A673 (cell line): ENCODE measurements at regions not wholly inside any gene's neighbourhood (a gene's known extent, or its start where the extent isn't known, plus 50 kb on each side); places are given as distances from the start of the nearest gene placed in this dataset.

ENCODE experiments used
- BruUV-seq: library from RNA; stranded (reverse); fragments of 400-500 nt; replicated peaks from 2 replicates; lab custom pipeline; 2021; lab: Mats Ljungman, UMichigan
- CTCF ChIA-PET: fragments of 300-600 bp; sonication (Branson Sonifier 250); formaldehyde crosslinking; loops from one replicate; lab custom pipeline; 2022; ENCODE audit warnings: antibody characterized with exemption; lab: Charles Lee
- POLR2A ChIA-PET: fragments of 300-600 bp; sonication (Branson Sonifier 250); formaldehyde crosslinking; loops from one replicate; lab custom pipeline; 2022; ENCODE audit warnings: antibody characterized with exemption; ENCODE audit not compliant: low non-redundant PET; lab: Charles Lee
- DNase-seq: peaks from one replicate; pipeline ENCODE4 v3.0.0-alpha.2; 2015; ENCODE audit warnings: low spot score
- H3K27ac ChIP-seq: fragments of 200-600 bp; sonication (generic); 2 replicates; pipeline ENCODE4 v1.5.1; 2016; ENCODE audit warnings: mixed run types, low read depth, mild to moderate bottlenecking, mixed read lengths, antibody characterized with exemption, low read length; ENCODE audit not compliant: poor library complexity, severe bottlenecking
- H3K27me3 ChIP-seq: fragments of 200-600 bp; sonication (generic); replicated peaks from 2 replicates; pipeline ENCODE4 v1.6.1; 2017; ENCODE audit warnings: mixed run types, low read depth, mild to moderate bottlenecking, mixed read lengths, antibody characterized with exemption, low read length; ENCODE audit not compliant: insufficient read depth, poor library complexity
- H3K36me3 ChIP-seq: fragments of 200-600 bp; sonication (generic); 2 replicates; pipeline ENCODE4 v1.6.1; 2016; ENCODE audit warnings: mixed run types, mild to moderate bottlenecking, mixed read lengths, antibody characterized with exemption, low read length; ENCODE audit not compliant: insufficient read depth, poor library complexity, severe bottlenecking
- H3K4me1 ChIP-seq: fragments of 200-600 bp; sonication (generic); 2 replicates; pipeline ENCODE4 v1.6.1; 2017; ENCODE audit warnings: mixed run types, mild to moderate bottlenecking, mixed read lengths, antibody characterized with exemption, low read length; ENCODE audit not compliant: insufficient read depth, poor library complexity, severe bottlenecking
- H3K4me3 ChIP-seq: fragments of 200-600 bp; sonication (generic); 2 replicates; pipeline ENCODE4 v1.5.1; 2016; ENCODE audit warnings: low read depth, mixed run types, mild to moderate bottlenecking, mixed read lengths, low read length; ENCODE audit not compliant: poor library complexity, severe bottlenecking
- H3K9me3 ChIP-seq: fragments of 200-600 bp; sonication (generic); 2 replicates; pipeline ENCODE4 v1.6.1; 2016; ENCODE audit warnings: mixed run types, low read depth, mild to moderate bottlenecking, mixed read lengths, antibody characterized with exemption, low read length; ENCODE audit not compliant: poor library complexity, severe bottlenecking
- EZH2 ChIP-seq: fragments of 200-600 bp; sonication (generic); IDR thresholded peaks from 2 replicates; pipeline ENCODE4 v1.6.1; 2017; ENCODE audit warnings: borderline replicate concordance, low read depth, mild to moderate bottlenecking, mixed read lengths, antibody characterized with exemption, low read length; ENCODE audit not compliant: poor library complexity, severe bottlenecking
- intact Hi-C: fragments of 100-400 bp; cut with micrococcal nuclease; formaldehyde crosslinking; loops from one replicate; pipeline ENCODE4 v1.10.0; 2022; ENCODE audit not compliant: unreplicated experiment
- TF ChIP-seq, protein P1 (sequence below): fragments of 300-800, 200-600 bp; sonication (generic); conservative IDR thresholded peaks from 2 replicates; pipeline ENCODE4 v1.5.1; 2017; ENCODE audit warnings: low read depth, mild to moderate bottlenecking, antibody characterized with exemption, low read length, moderate library complexity, mixed read lengths

DNA sequence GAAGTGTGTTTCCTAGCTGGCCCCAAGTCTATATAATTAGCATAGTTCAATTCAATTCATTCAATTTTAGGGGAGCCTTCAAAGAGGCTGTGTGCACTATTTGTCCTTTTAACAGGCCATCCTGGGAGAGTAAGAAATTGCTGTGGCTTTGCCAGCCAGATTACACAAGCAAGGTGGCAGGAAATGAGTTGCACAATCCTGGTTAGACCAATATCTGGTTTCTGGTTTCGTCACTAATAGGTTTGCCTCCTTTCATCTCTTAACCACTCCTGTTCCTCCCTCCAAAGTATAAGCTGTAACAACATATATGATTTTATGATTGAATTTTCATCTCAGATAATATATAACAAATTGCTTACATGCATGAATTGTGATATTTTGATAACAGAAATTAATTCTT, 84.1 kb upstream of the NEGR1 start:
- Histone ChIP-seq H3K27me3 (no peaks in the 10 kb centered on the region), H3K4me3 (no peak overlapping the region), H3K27ac (no peak overlapping the region), H3K4me1 (peaks cover 11% of the 10 kb centered on the region), H3K36me3 (no peaks in the 10 kb centered on the region), H3K9me3 (no peaks in the 10 kb centered on the region)
- no TSS peak for BruUV-seq
- ChIA-PET POLR2A (no interaction called here), CTCF (interaction anchor here (0.6 kb wide), 1 partner anchor 1832 kb away, joined by 4 read pairs; no protein-coding TSS in a partner anchor)
- peak; percentile 77 for DNase-seq
- intact Hi-C loops, result no loop called here
- TF ChIP-seq, protein P1, sequence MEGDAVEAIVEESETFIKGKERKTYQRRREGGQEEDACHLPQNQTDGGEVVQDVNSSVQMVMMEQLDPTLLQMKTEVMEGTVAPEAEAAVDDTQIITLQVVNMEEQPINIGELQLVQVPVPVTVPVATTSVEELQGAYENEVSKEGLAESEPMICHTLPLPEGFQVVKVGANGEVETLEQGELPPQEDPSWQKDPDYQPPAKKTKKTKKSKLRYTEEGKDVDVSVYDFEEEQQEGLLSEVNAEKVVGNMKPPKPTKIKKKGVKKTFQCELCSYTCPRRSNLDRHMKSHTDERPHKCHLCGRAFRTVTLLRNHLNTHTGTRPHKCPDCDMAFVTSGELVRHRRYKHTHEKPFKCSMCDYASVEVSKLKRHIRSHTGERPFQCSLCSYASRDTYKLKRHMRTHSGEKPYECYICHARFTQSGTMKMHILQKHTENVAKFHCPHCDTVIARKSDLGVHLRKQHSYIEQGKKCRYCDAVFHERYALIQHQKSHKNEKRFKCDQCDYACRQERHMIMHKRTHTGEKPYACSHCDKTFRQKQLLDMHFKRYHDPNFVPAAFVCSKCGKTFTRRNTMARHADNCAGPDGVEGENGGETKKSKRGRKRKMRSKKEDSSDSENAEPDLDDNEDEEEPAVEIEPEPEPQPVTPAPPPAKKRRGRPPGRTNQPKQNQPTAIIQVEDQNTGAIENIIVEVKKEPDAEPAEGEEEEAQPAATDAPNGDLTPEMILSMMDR, result no peak
- TF ChIP-seq EZH2, result no peak

DNA sequence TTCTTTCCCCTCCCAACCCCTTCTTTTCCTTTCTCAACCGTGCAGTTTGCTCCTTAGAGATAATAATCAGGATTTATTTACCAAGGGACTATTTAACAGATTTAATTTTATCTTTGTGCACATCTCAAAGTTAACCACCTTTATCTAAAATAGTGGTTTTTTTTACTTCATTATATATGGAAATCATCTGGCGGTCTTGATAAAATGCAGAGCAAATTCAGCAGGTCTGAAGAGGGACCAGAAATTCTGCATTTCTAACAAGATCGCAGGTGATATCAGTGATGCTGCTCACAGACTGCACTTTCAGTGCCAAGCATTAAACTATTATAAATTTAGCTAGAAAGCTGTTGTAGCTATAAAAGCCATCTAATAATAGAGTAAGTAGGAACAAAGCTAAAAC, 83.4 kb upstream of the NEGR1 start:
- TF ChIP-seq EZH2, result no peak
- Histone ChIP-seq H3K9me3 (no peaks in the 10 kb centered on the region), H3K27ac (no peak overlapping the region), H3K36me3 (no peaks in the 10 kb centered on the region), H3K27me3 (no peaks in the 10 kb centered on the region), H3K4me3 (no peak overlapping the region), H3K4me1 (peaks cover 11% of the 10 kb centered on the region)
- intact Hi-C loops, result no loop called here
- no TSS peak for BruUV-seq
- DNase-seq, result no peak
- CTCF ChIA-PET, result no interaction called here
- POLR2A ChIA-PET, result no interaction called here

DNA sequence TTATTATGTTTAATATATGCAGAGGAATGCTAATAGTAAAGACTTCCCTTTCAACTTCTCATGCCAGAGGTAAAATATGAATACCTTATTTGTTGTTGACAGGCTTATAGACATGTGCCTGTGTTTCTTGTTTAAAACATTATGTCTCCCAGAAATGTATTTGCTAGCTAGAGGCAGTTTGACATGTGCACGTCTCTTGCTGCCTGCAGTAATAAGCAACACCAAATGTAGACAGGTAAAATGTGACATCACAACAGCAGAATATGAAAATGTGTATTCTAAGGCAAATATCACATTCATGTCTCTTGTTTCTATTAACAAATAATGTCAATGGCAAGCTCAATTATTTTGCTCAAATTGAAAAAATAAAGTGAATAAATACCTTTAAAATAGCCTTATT, 80.2 kb upstream of the NEGR1 start:
- no peak for DNase-seq
- H3K27me3 ChIP-seq, result no peaks in the 10 kb centered on the region
- no peak for TF ChIP-seq EZH2
- TF ChIP-seq, protein P1, result no peak
- CTCF ChIA-PET, result interaction anchor here (0.5 kb wide), 1 partner anchor 9 kb away, joined by 3 read pairs; no protein-coding TSS in a partner anchor
- no peak overlapping the region for H3K27ac ChIP-seq
- H3K4me3 ChIP-seq, result no peak overlapping the region
- intact Hi-C loops, result no loop called here
- H3K4me1 ChIP-seq, result peaks cover 11% of the 10 kb centered on the region
- no TSS peak for BruUV-seq
- H3K36me3 ChIP-seq, result no peaks in the 10 kb centered on the region
- POLR2A ChIA-PET, result no interaction called here
- no peaks in the 10 kb centered on the region for H3K9me3 ChIP-seq

DNA sequence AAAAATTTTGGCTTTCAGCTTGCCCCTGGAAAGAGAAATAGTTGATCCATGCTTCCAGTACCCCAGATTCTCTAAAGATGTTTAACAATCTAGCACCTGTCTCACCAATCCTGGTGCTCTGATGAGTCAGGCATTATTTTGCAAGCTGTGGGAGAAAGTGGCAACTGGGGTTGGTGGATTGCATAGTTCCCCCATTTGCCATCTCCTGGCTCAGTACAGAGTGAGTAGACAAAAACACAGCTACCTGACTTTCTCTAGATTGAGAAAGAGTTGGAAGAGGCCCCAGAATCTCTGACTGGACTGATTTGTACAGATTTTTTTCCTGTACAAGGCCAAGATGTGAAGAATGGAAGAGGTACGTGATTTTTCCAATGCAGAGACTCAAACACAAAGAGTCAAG, 75.1 kb upstream of the NEGR1 start:
- Histone ChIP-seq H3K9me3 (no peaks in the 10 kb centered on the region), H3K27me3 (no peaks in the 10 kb centered on the region), H3K36me3 (no peaks in the 10 kb centered on the region), H3K27ac (no peak overlapping the region), H3K4me3 (no peak overlapping the region), H3K4me1 (no peaks in the 10 kb centered on the region)
- POLR2A ChIA-PET, result no interaction called here
- no peak for DNase-seq
- TF ChIP-seq EZH2, result no peak
- TF ChIP-seq, protein P1, result no peak
- CTCF ChIA-PET, result no interaction called here
- intact Hi-C loops, result no loop called here
- no TSS peak for BruUV-seq
